NCI-H2196 treated with DMSO at 0.1 percent for 48 hours (cell line): ENCODE measurements at regions not wholly inside any gene's neighbourhood (a gene's known extent, or its start where the extent isn't known, plus 50 kb on each side); places are given as distances from the start of the nearest gene placed in this dataset.
"Not testable (repeated sequence)": the region's sequence is repeated elsewhere in the genome, so short reads cannot be mapped to it uniquely, and the experiment has no call there.

Experiments used
- DNase-seq: peaks from one replicate; lab custom pipeline; 2025; ENCODE audit not compliant: unreplicated experiment; lab: John Stamatoyannopoulos, UW

DNA sequence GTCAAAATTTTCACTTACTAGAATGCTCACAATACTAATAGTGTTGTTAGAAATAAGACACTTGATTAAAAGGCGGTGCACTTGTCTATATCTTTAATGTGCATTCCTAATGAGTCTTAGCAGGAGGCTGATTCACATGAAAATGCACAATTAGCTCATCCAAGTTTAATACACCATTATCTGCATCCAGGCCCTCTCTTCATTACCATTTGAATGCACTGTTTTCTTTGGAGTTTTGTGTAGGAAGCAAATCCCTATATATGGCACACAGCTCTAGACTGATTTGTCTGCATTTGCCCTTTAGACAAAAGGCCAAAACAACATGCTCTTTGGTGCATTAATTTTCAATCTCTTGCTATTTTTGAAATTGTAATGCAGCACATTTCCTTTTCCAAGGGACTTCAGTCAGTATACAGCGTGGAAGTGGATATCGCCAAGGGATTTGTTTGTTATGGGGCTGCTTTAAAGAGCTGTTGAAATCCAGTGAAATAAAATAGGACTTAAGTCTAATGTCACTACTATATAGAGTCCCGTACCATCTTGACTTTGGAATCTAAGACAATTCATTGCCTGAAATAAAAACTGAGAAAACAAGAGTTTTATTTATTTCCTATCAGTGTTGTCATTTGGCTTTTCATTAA lies 257.6 kb upstream of the CPHXL start:
- DNase-seq = no peak

DNA sequence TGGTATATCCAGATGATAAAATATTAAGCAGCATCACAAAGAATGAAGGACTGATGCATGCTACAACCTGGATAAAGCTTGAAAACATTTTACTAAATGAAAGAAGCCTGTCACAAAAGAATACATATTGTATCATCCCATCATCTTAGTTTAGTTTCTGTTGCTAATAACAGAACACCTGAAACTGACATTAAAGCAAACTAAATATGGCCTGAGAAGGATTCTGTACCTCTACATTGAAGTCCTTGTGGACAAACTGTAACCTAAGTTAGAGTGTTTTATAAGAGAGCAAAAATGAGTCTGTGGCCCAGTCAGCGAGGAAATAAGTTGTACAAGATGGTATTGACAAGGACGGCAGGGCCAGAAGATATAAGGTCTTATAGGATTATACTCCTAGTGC lies 261.0 kb upstream of the CPHXL start:
- DNase-seq = no peak

DNA sequence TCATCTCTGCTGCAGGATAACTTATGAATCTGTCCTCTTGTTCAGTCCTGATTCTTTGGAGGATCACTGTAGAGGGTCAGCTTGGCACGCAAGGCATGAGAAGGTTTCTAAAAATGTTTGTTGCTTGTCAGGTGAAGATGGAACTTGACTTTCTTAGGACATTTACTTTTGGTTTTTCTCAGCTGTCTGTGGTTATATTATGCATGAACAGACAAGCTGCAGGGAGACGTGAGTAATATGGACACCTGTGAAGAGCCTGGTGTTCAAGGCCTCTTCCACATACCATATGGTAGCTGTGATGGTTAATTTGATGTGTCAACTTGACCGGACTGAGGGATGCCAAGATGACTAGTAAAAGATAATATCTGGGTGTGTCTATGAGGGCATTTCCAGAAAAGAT lies 270.2 kb upstream of the CPHXL start:
- no peak for DNase-seq

DNA sequence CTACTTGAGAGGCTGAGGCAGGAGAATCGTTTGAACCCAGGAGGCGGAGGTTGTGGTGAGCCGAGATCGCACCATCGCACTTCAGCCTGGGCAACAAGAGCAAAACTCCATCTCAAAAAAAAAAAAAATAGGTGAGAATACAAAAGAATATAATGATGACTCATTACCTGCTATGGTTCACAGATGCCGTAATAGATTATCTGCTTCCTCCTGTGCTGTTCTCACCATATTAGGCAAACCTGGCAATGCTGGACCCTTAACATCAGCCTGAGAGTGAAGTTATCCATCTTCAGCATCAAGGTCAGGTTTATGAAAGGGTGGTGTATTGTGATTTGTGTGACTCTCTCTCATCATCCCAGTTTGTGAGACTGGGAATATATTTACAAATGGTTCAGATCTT lies 271.3 kb upstream of the CPHXL start:
- no peak for DNase-seq

DNA sequence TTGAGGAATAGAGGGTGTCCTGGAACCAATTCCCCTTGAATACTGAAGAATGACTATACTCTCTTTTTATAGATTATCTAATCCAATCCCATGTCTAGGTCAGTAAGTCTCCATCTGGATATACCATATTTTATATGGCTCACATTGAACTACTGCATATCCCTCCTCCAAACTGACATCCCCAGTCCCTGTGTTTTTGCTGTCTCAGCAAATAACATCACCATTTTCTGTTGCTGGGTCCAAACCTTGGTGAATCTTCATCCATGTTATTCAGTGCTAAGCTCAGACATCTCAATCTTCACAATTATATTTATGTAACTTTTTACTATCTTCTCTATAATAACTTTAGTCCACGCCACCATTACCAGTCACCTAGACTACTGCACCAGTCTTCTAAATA lies 269.6 kb upstream of the CNTNAP4 start:
- no peak for DNase-seq

DNA sequence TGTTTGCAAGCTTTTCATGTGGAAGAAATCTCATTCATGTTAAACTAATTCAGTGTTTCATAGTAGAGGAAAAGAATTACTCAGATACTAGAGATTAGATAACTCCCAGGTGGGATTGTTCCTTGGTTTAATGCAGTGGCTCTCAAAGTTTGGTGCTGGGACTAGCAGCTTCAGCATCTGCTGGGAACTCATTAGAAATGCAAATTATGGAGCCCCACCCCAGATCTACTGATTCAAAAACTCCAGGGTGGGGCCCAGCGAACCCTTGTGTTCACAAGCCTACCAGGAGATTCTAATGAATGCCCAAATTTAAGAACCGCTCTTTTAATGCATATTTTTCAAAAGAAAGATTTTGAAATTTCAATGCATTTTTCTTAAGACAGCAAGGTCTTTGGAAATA lies 253.4 kb upstream of the CNTNAP4 start:
- no peak for DNase-seq

DNA sequence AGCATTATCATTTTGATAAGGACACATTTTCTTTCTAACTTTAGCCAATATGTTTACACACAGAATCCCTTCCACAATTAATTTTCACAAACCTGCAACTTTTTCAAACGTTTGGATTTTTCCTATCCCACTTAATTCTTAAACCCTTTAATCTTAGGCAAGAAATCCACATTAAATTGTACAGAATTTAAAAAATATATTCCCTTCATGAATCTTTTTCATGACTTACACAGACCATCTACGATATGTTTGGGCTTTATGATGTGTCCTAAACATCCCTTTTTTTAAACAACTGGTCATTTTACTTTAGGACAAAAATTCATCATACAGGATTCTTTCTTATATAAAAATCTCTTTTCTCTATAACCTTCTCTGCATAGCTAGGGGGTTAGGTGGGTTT lies 241.5 kb upstream of the CNTNAP4 start:
- DNase-seq = no peak

DNA sequence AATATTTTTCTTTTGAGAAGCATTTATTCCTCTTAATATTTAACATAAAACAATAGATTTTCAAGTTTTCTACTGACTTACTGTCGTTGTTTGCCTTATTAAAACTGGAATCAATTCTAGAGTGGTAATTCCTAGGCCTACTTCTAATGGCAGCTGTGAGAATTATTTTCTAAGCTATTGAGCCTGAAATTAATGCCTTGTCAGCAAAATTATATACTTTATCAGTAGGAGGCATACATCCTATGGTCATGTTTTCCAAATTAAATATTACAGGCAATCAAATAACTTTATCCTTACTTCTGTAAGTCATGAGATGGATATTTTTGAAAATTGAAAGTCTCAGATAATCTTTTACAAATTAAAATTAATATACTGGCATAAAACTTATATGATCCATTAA lies 239.1 kb upstream of the CNTNAP4 start:
- DNase-seq = no peak

DNA sequence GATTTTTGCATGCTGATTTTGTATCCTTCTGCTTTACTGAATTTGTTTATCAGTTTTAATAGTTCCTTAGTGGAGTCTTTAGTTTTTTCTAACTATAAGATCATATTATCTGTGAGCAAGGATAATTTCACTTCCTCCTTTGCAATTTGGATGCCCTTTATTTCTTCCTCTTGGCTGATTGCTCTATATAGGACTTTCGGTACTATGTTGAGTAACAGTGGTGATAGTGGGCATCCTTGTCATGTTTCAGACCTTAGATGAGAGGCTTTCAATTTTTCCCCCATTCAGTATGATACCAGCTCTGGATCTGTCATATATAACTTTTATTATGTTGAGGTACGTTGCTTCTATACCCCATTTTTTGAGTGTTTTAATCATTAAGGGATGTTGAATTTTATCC lies 224.5 kb upstream of the CNTNAP4 start:
- no peak for DNase-seq

DNA sequence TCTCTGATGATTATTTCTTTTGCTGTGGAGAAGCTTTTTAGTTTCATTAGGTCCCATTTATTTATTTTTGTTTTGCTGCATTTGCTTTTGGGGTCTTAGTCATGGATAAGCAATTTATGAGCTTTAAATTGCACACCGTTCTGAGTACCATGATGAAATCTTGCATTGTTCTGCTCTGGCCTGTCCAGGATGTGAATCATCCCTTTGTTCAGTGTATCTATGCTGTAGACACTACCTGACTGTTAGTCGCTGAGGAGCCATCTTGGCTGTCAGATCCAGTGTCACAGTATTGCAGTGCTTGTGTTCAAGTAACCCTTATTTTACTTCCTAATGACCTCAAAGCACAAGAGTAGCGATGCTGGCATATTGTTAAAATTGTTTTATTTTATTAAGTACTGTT lies 218.0 kb upstream of the CNTNAP4 start:
- DNase-seq = no peak

DNA sequence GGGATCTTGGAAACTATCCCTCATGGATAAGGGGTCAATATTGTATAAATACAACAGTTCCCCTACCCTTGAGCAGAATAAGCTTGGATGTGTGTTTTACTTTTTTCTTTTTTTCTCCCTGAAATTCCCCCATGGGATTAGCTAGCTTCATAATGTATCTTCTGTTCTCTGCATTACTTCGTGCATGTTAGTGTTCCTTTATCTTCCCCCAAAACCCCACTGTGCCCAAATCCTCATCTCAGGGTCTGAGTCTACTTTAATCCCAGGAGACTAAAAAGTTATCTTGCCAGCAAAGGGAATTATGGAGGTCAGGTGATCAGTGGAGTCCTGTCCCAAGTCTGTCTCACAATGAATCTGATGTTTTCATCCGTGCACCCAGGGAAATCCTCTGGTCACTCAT lies 217.5 kb upstream of the CNTNAP4 start:
- DNase-seq = no peak

DNA sequence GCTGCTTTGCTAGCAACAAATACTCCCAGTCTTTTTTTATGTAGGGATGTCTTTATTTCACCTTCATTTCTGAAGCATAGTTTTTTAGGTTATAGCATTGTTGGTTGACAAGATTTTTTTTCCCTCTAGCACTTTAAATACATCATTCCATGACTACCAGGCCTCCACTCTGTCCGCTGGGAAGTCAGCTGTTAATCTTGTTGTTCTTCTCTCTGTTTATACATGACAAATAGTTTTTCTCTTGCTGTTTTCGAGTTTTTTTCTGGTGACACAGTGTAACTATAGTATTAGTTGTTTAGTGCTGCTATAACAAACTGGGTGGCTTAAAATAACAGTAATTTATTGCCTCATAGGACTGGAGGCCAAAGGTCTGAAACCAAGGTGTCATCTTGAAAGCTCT lies 205.5 kb upstream of the CNTNAP4 start:
- DNase-seq = no peak

DNA sequence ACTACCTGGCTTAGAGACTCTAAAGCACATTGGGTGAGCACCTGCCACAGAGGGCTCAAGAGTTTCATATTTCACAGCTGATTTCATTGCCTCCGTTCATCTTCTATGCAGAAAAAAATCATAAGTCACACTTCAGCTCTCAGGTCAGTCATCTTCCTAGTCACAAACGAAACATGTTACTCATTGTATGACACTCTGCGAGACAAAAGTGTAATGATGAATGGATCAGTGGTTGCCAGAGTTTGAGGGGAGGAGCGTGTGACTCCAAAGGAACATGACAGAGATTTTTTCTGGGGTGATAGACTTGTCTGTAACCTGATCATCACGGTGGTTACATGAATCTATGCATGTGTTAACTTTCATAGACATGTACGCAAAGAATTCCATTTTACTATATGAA lies 195.2 kb upstream of the CNTNAP4 start:
- no peak for DNase-seq

DNA sequence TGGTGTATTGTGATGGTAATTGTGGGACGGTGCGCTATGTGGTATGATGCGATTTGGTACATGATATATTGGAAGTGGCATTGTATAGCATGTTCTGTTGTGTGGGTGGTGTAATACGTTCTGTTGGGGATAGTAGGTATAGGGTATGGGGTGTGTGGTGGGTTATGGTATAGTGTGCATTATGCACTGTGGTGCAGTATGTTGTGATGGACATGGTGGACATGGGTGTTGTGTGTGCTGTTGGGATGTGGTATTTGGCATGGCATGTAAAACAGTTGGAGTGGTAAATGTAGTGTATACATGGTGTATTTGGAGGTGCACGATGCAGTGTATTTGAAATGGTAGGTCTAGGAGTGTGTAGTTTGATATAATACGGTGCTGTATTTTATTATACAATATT lies 170.6 kb upstream of the CNTNAP4 start:
- no peak for DNase-seq

DNA sequence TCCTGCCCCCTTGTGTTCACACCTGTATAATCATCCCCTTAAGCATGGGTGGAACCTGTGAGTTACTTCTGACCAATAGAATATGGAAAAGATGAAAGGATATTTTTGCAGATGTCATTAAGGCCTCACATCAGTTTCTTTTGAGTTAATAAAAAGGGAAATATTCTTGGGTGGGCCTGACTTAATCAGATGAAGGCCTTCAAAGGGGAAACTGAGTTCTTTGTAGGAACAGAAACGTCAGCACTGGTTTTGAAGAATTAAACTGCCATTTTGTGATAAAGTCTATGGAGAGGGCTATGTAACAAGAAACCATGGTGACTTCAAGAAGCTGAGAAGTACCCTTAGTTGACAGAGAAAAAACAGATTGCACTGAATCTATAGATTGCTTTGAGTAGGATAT lies 168.7 kb upstream of the CNTNAP4 start:
- no peak for DNase-seq

DNA sequence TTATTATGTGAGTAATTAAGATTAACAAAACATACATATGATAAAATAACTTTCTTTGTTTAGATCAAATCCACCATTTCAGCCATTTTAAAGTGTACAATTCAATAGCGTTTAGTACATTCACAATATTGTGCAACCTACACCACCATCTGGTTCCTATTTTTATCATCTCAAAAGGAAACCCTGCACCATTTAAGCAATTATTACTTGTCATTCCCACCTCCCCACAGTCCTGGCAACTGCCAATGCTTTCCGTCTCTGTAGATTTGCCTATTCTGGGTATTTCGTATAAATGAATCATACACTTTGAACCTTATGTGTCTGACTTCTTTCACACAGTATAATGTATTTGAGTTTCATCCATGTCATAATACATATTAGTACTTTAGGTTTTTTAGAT lies 162.5 kb upstream of the CNTNAP4 start:
- DNase-seq = no peak

DNA sequence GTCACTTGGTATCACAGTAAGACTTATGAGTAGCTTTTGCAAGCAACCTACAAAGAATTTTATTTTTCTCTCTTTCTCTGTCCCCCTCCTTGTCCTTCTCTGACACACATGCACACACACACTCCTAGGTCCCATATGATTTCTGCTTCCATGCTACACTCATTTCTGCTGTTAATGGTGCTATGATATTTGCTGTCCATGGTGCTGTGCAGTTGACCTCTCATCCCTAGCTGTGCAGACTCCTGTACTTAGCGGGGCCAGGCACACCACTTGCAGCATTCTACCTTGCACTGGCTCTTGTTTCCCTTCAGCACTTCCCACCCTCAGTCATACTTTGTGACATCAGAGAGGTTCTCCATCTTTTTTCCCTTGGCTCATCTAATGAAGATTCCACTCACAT lies 158.9 kb upstream of the CNTNAP4 start:
- DNase-seq = no peak

DNA sequence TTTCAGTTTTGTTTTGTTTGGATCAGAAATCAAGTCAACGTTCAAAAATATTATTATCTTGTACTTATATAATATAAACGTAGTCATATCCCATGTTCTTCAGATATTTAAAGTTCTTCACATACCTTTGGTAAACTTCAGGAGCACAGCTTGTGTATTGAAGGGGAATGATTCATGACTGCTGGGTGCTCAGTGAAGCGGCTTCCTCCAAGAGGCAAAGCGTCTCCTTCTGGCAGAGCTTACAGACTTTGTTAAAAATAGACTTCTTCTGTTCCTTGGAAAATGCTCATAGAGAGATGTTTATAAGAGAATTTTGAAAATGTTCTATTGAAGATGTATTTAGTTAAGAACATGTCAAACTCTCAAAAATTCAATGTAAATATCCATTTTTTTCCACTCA lies 155.6 kb upstream of the CNTNAP4 start:
- DNase-seq = no peak

DNA sequence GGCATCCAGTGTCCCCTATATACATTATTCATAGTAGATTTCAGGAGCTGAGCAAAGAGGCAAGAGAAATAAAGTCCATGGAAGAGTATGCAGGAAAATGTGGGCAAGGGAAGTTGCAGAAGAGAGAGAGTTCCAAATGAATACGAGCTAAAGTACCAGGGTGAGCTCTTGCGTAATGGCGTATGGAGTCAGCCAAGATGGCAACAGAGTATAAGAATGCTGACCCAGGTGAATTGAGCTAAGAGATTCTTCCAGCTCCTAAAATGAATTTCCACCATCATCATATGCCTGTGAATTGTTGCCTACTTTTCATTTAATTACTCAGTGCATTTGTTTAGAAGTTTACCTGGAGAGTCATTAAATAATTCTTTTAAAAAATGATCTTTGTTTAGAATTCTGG lies 153.2 kb upstream of the CNTNAP4 start:
- no peak for DNase-seq

DNA sequence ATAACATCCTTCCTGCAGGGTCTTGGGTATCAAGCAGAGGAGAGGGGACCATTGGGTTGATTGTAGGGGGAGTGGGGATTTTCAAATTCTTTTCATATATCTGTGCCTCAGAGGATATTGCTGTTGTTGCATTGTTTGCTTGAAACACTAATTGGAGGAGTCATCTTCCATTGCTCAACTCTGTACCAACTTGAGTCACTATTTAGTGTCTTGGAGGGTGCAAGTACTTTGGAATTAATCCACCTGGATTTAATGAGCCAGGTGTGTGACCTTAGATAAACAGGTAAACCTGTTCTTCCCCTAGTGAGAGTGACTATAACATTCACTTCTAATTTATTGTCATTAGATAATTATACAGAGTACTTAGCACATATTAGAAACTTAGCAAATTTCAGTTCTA lies 151.3 kb upstream of the CNTNAP4 start:
- DNase-seq = no peak

DNA sequence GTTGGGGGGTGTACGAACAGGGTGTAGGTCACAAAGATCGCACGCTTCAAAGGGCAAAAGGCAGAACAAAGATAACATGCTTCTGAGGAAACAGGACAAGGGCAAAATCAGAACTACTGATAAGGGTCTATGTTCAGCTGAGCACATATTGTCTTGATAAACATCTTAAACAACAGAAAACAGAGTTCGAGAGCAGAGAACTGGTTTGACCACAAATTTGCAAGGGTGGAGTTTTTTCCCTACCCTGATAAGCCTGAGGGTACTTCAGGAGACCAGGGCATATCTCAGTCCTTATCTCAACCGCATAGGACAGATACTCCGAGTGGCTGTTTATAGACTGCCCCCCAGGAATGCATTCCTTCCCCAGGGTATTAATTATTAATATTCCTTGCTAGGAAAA lies 139.1 kb upstream of the CNTNAP4 start:
- not testable (repeated sequence) for DNase-seq

DNA sequence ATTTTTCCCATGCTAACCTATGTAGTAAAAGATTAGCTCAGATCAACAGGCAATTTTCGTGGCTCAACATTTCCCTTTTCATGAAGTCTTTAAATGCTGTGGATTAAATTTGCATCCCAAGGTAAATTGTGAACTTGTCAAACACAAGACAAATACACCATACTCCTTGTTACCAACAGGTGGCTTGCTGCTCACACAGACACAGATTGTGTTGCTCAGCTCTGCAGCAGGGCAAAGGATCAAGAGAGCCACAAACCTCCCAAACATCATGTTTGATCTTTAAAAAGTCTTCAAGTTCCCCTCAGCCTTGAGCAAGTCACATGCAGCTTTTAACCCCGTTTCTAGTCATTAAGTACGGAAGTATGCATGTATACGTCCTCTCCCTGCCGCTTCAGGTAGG lies 119.6 kb upstream of the CNTNAP4 start:
- no peak for DNase-seq

DNA sequence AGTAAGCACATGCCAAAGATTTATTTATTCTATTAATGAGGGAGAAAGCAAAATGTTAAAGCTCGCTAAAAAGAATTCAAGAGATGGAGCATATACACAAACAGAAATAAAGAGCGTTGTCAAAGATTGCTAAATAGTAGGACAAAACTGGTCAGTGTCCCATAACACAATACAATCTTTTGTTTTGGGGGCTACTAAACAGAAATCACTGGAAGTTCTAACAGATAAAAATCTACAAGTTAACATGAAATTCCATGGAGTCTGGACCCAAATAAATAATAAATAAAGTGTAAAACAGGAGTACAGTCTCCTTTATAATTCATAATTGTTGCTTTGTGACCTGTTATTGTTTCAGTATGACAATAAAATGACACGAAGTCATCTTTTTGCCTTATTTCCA lies 115.2 kb upstream of the CNTNAP4 start:
- DNase-seq = no peak
